ENCODE measurements at regions not wholly inside any gene's neighbourhood (a gene's known extent, or its start where the extent isn't known, plus 50 kb on each side); places are given as distances from the start of the nearest gene placed in this dataset.

- Histone ChIP-seq H3K36me3 (ENCODE audit: control insufficient read depth in 2 of 2, insufficient read depth in 2 of 2, low read length in 2 of 2) (no peaks in the 10 kb centered on the region), H3K27me3 (ENCODE audit: control insufficient read depth in 2 of 2, insufficient read depth in 2 of 2, low read length in 2 of 2) (no peaks in the 10 kb centered on the region), H3K4me3 (ENCODE audit: low read length in 2 of 2) (no peak overlapping the region), H3K9ac (ENCODE audit: low read depth in 1 of 2, low read length in 2 of 2) (no peak overlapping the region), H3K9me3 (ENCODE audit: control insufficient read depth in 2 of 2, low read length in 2 of 2) (no peaks in the 10 kb centered on the region), H3K4me1 (ENCODE audit: control insufficient read depth in 2 of 2, insufficient read depth in 2 of 2, low read length in 2 of 2) (no peaks in the 10 kb centered on the region), H3K27ac (ENCODE audit: low read depth in 2 of 2, low read length in 2 of 2) (no peak overlapping the region)
Observed at GRCh38 chr12:107551434-107551833, 134.2 kb upstream of the PWP1 start.

- no peaks in the 10 kb centered on the region for H3K36me3 ChIP-seq (ENCODE audit: control insufficient read depth in 2 of 2, insufficient read depth in 2 of 2, low read length in 2 of 2)
- no peak overlapping the region for H3K27ac ChIP-seq (ENCODE audit: low read depth in 2 of 2, low read length in 2 of 2)
- no peak overlapping the region for H3K9ac ChIP-seq (ENCODE audit: low read depth in 1 of 2, low read length in 2 of 2)
- H3K27me3 ChIP-seq (ENCODE audit: control insufficient read depth in 2 of 2, insufficient read depth in 2 of 2, low read length in 2 of 2) = no peaks in the 10 kb centered on the region
- no peaks in the 10 kb centered on the region for H3K9me3 ChIP-seq (ENCODE audit: control insufficient read depth in 2 of 2, low read length in 2 of 2)
- H3K4me1 ChIP-seq (ENCODE audit: control insufficient read depth in 2 of 2, insufficient read depth in 2 of 2, low read length in 2 of 2) = no peaks in the 10 kb centered on the region
- no peak overlapping the region for H3K4me3 ChIP-seq (ENCODE audit: low read length in 2 of 2)
Observed at GRCh38 chr12:107552263-107552662, 133.3 kb upstream of the PWP1 start.

GRCh38 chr12:107553211-107553765 lies 132.3 kb upstream of the PWP1 start:
- no peaks in the 10 kb centered on the region for H3K4me1 ChIP-seq (ENCODE audit: control insufficient read depth in 2 of 2, insufficient read depth in 2 of 2, low read length in 2 of 2)
- H3K27ac ChIP-seq (ENCODE audit: low read depth in 2 of 2, low read length in 2 of 2) = no peak overlapping the region
- no peaks in the 10 kb centered on the region for H3K27me3 ChIP-seq (ENCODE audit: control insufficient read depth in 2 of 2, insufficient read depth in 2 of 2, low read length in 2 of 2)
- H3K36me3 ChIP-seq (ENCODE audit: control insufficient read depth in 2 of 2, insufficient read depth in 2 of 2, low read length in 2 of 2) = no peaks in the 10 kb centered on the region
- no peak overlapping the region for H3K9ac ChIP-seq (ENCODE audit: low read depth in 1 of 2, low read length in 2 of 2)
- no peak overlapping the region for H3K4me3 ChIP-seq (ENCODE audit: low read length in 2 of 2)
- no peaks in the 10 kb centered on the region for H3K9me3 ChIP-seq (ENCODE audit: control insufficient read depth in 2 of 2, low read length in 2 of 2)

DNA sequence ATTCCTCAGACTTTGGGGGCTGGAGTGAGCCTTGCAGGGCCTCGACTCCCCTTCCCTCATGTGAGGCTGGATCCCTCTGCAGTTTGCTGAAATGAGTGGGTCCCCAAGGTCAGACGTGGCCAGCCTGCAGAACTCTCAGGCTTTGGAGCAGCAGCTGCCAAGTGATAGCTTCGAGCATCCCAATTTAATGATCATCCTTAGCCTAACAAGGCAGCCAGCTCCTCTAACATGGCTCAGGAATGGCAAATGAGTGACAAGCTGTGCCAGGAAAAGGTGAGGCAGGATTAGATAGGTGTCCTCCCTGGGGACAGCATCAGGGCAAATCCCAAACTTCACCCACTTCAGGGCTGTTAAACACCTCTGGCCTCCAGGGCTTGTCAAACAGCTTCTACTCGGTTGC lies 130.7 kb upstream of the PWP1 start:
- H3K9me3 ChIP-seq (ENCODE audit: control insufficient read depth in 2 of 2, low read length in 2 of 2) = no peaks in the 10 kb centered on the region
- H3K27me3 ChIP-seq (ENCODE audit: control insufficient read depth in 2 of 2, insufficient read depth in 2 of 2, low read length in 2 of 2) = no peaks in the 10 kb centered on the region

GRCh38 chr12:107557026-107557425 lies 128.6 kb upstream of the PWP1 start:
- H3K4me1 ChIP-seq (ENCODE audit: control insufficient read depth in 2 of 2, insufficient read depth in 2 of 2, low read length in 2 of 2) = no peaks in the 10 kb centered on the region
- no peaks in the 10 kb centered on the region for H3K27me3 ChIP-seq (ENCODE audit: control insufficient read depth in 2 of 2, insufficient read depth in 2 of 2, low read length in 2 of 2)
- no peak overlapping the region for H3K4me3 ChIP-seq (ENCODE audit: low read length in 2 of 2)
- H3K36me3 ChIP-seq (ENCODE audit: control insufficient read depth in 2 of 2, insufficient read depth in 2 of 2, low read length in 2 of 2) = no peaks in the 10 kb centered on the region
- H3K9ac ChIP-seq (ENCODE audit: low read depth in 1 of 2, low read length in 2 of 2) = no peak overlapping the region
- H3K27ac ChIP-seq (ENCODE audit: low read depth in 2 of 2, low read length in 2 of 2) = no peak overlapping the region
- no peaks in the 10 kb centered on the region for H3K9me3 ChIP-seq (ENCODE audit: control insufficient read depth in 2 of 2, low read length in 2 of 2)

More for the DNA sequence above, 130.7 kb upstream of the PWP1 start:
- no peaks in the 10 kb centered on the region for H3K36me3 ChIP-seq (ENCODE audit: control insufficient read depth in 2 of 2, insufficient read depth in 2 of 2, low read length in 2 of 2)
- H3K27ac ChIP-seq (ENCODE audit: low read depth in 2 of 2, low read length in 2 of 2) = no peak overlapping the region
- H3K9ac ChIP-seq (ENCODE audit: low read depth in 1 of 2, low read length in 2 of 2) = no peak overlapping the region
- no peaks in the 10 kb centered on the region for H3K4me1 ChIP-seq (ENCODE audit: control insufficient read depth in 2 of 2, insufficient read depth in 2 of 2, low read length in 2 of 2)
- no peak overlapping the region for H3K4me3 ChIP-seq (ENCODE audit: low read length in 2 of 2)

DNA sequence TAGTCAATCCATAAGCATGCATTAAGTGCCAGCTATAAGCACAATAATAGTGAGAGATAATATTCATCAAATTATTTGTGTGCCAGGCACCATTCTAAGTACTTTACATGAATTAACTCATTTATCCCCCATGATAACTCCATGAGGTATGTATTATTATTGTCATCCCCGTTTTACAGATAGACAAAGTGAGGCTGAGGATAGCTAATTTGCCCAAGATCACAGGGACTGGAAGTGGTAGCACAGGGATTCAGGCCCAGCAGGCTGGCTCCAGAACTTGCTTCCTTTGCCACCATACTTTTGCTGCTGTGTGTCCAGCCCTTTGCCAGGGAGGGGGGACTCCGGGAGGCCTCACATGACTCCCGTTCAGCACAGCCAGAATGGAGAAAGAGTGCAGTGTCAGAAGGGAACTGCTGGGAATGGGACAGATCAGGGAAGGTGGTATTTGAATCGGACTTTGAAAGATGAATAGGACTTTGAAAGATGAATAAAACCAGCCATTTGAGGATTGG lies 128.0 kb upstream of the PWP1 start:
- H3K9ac ChIP-seq (ENCODE audit: low read depth in 1 of 2, low read length in 2 of 2) = no peak overlapping the region
- H3K9me3 ChIP-seq (ENCODE audit: control insufficient read depth in 2 of 2, low read length in 2 of 2) = no peaks in the 10 kb centered on the region
- H3K4me1 ChIP-seq (ENCODE audit: control insufficient read depth in 2 of 2, insufficient read depth in 2 of 2, low read length in 2 of 2) = no peaks in the 10 kb centered on the region
- no peaks in the 10 kb centered on the region for H3K27me3 ChIP-seq (ENCODE audit: control insufficient read depth in 2 of 2, insufficient read depth in 2 of 2, low read length in 2 of 2)
- no peak overlapping the region for H3K4me3 ChIP-seq (ENCODE audit: low read length in 2 of 2)
- H3K36me3 ChIP-seq (ENCODE audit: control insufficient read depth in 2 of 2, insufficient read depth in 2 of 2, low read length in 2 of 2) = no peaks in the 10 kb centered on the region
- no peak overlapping the region for H3K27ac ChIP-seq (ENCODE audit: low read depth in 2 of 2, low read length in 2 of 2)

- no peak overlapping the region for H3K4me3 ChIP-seq (ENCODE audit: low read length in 2 of 2)
- H3K36me3 ChIP-seq (ENCODE audit: control insufficient read depth in 2 of 2, insufficient read depth in 2 of 2, low read length in 2 of 2) = no peaks in the 10 kb centered on the region
- H3K27me3 ChIP-seq (ENCODE audit: control insufficient read depth in 2 of 2, insufficient read depth in 2 of 2, low read length in 2 of 2) = no peaks in the 10 kb centered on the region
- H3K9me3 ChIP-seq (ENCODE audit: control insufficient read depth in 2 of 2, low read length in 2 of 2) = no peaks in the 10 kb centered on the region
- no peak overlapping the region for H3K27ac ChIP-seq (ENCODE audit: low read depth in 2 of 2, low read length in 2 of 2)
- H3K9ac ChIP-seq (ENCODE audit: low read depth in 1 of 2, low read length in 2 of 2) = no peak overlapping the region
- H3K4me1 ChIP-seq (ENCODE audit: control insufficient read depth in 2 of 2, insufficient read depth in 2 of 2, low read length in 2 of 2) = no peaks in the 10 kb centered on the region
Observed at GRCh38 chr12:107558141-107558815, 127.3 kb upstream of the PWP1 start.

DNA sequence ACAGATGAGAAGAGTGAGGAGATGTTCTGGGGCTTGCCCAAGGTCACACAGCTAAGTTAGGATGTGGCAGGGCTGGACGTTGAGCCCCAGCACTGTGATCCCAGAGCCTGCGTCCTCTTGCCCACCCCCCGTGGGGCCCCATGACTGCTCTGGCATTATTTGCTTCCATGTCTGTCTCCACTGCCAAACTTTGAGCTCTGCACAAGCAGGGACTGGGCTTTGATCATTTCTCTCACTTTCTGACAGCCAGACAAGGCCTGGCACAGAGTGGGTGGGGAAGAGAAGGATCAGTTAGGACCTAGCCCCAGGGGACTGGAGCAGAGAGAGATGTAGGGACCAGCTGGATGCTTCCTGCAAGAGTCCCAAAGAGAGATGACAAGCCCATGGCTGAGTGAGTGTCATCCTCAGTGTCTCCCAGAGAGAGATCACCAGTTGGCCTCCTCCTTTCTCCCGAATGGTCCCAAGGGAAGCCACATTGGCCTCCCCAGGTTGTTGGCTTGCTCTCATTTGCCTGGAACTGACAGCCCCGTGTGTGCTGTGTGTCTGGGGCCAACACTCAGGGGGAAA lies 126.7 kb upstream of the PWP1 start:
- H3K4me1 ChIP-seq (ENCODE audit: control insufficient read depth in 2 of 2, insufficient read depth in 2 of 2, low read length in 2 of 2) = no peaks in the 10 kb centered on the region
- no peak overlapping the region for H3K4me3 ChIP-seq (ENCODE audit: low read length in 2 of 2)
- H3K9me3 ChIP-seq (ENCODE audit: control insufficient read depth in 2 of 2, low read length in 2 of 2) = no peaks in the 10 kb centered on the region
- no peaks in the 10 kb centered on the region for H3K27me3 ChIP-seq (ENCODE audit: control insufficient read depth in 2 of 2, insufficient read depth in 2 of 2, low read length in 2 of 2)
- H3K36me3 ChIP-seq (ENCODE audit: control insufficient read depth in 2 of 2, insufficient read depth in 2 of 2, low read length in 2 of 2) = no peaks in the 10 kb centered on the region
- no peak overlapping the region for H3K27ac ChIP-seq (ENCODE audit: low read depth in 2 of 2, low read length in 2 of 2)
- H3K9ac ChIP-seq (ENCODE audit: low read depth in 1 of 2, low read length in 2 of 2) = no peak overlapping the region

- no peak overlapping the region for H3K9ac ChIP-seq (ENCODE audit: low read depth in 1 of 2, low read length in 2 of 2)
- H3K27me3 ChIP-seq (ENCODE audit: control insufficient read depth in 2 of 2, insufficient read depth in 2 of 2, low read length in 2 of 2) = no peaks in the 10 kb centered on the region
- H3K27ac ChIP-seq (ENCODE audit: low read depth in 2 of 2, low read length in 2 of 2) = no peak overlapping the region
- no peak overlapping the region for H3K4me3 ChIP-seq (ENCODE audit: low read length in 2 of 2)
- no peaks in the 10 kb centered on the region for H3K9me3 ChIP-seq (ENCODE audit: control insufficient read depth in 2 of 2, low read length in 2 of 2)
- no peaks in the 10 kb centered on the region for H3K36me3 ChIP-seq (ENCODE audit: control insufficient read depth in 2 of 2, insufficient read depth in 2 of 2, low read length in 2 of 2)
- H3K4me1 ChIP-seq (ENCODE audit: control insufficient read depth in 2 of 2, insufficient read depth in 2 of 2, low read length in 2 of 2) = no peaks in the 10 kb centered on the region
Observed at GRCh38 chr12:107560165-107560898, 125.3 kb upstream of the PWP1 start.

GRCh38 chr12:107560899-107561285 lies 124.7 kb upstream of the PWP1 start:
- H3K4me3 ChIP-seq (ENCODE audit: low read length in 2 of 2) = no peak overlapping the region
- H3K27me3 ChIP-seq (ENCODE audit: control insufficient read depth in 2 of 2, insufficient read depth in 2 of 2, low read length in 2 of 2) = no peaks in the 10 kb centered on the region
- no peak overlapping the region for H3K27ac ChIP-seq (ENCODE audit: low read depth in 2 of 2, low read length in 2 of 2)
- H3K9me3 ChIP-seq (ENCODE audit: control insufficient read depth in 2 of 2, low read length in 2 of 2) = no peaks in the 10 kb centered on the region
- H3K9ac ChIP-seq (ENCODE audit: low read depth in 1 of 2, low read length in 2 of 2) = no peak overlapping the region
- H3K36me3 ChIP-seq (ENCODE audit: control insufficient read depth in 2 of 2, insufficient read depth in 2 of 2, low read length in 2 of 2) = no peaks in the 10 kb centered on the region
- H3K4me1 ChIP-seq (ENCODE audit: control insufficient read depth in 2 of 2, insufficient read depth in 2 of 2, low read length in 2 of 2) = no peaks in the 10 kb centered on the region

Data from mucosa of rectum (tissue), 2 donors.